BLaER1 treated with 17β-estradiol and CSF1 and Interleukin-3, amounts not matched to agents 10 nM and 100 nM (cell line): ENCODE measurements at regions not wholly inside any gene's neighbourhood (a gene's known extent, or its start where the extent isn't known, plus 50 kb on each side); places are given as distances from the start of the nearest gene placed in this dataset.
"Not testable (repeated sequence)": the region's sequence is repeated elsewhere in the genome, so short reads cannot be mapped to it uniquely, and the experiment has no call there.

Experiments
- H3K27ac ChIP-seq, 11 experiments: shearing (Covaris generic); formaldehyde crosslinking; 2 replicates each; pipeline ENCODE4 v1.8.1; 2022
- H3K27me3 ChIP-seq, 11 experiments: shearing (Covaris generic); formaldehyde crosslinking; 2 replicates each; pipeline ENCODE4 v1.8.1; 2022
- H3K36me3 ChIP-seq, 11 experiments: shearing (Covaris generic); formaldehyde crosslinking; 2 replicates each; pipeline ENCODE4 v1.8.1; 2022
- H3K4me1 ChIP-seq, 10 experiments: shearing (Covaris generic); formaldehyde crosslinking; 2 replicates each; pipeline ENCODE4 v1.8.1; 2022
- H3K4me2 ChIP-seq, 11 experiments: shearing (Covaris generic); formaldehyde crosslinking; 2 replicates each; pipeline ENCODE4 v1.8.1; 2022
- H3K4me3 ChIP-seq, 10 experiments: shearing (Covaris generic); formaldehyde crosslinking; 2 replicates each; pipeline ENCODE4 v1.8.1; 2022
- H3K9ac ChIP-seq, 11 experiments: shearing (Covaris generic); formaldehyde crosslinking; 2 replicates each; pipeline ENCODE4 v1.8.1; 2022
- H3K9me3 ChIP-seq, 11 experiments: shearing (Covaris generic); formaldehyde crosslinking; replicated peaks in 1 of 11; 2 replicates each; pipeline ENCODE4 v1.8.1; 2022
- H4K20me1 ChIP-seq, 11 experiments: shearing (Covaris generic); formaldehyde crosslinking; 2 replicates each; pipeline ENCODE4 v1.8.1; 2022
- Cebpa-rat ChIP-seq, 11 experiments: shearing (Covaris generic); IDR thresholded peaks; 2 replicates each; pipeline ENCODE4 v1.8.1; 2022

DNA sequence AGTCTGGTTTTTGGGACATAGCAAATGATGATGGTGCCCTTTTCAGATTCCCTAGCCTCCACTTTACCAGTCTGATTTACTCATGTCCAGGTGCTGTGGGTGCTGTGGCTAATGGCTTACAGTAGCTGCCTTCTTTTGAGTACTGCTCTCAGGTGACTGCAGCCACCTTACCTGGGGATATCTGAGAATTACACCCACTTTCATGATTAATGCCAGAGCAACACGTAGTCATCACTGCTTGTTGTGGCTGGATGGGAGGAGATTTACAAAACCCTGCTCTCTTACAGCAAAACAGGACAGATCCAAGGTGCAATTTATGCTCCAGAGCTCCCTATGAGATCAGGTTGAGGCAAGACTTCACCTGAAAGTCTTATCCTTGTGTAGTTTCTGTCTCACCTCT lies 150.6 kb downstream of the PDCD6IP start:
- no peak for TF ChIP-seq Cebpa-rat (IDR thresholded peaks at IDR 0.05)
- no peak overlapping the region for H3K4me3 ChIP-seq
- H3K4me1 ChIP-seq = no peaks in the 10 kb centered on the region
- H3K36me3 ChIP-seq = no peaks in the 10 kb centered on the region
- H3K9ac ChIP-seq = no peak overlapping the region
- H3K27me3 ChIP-seq = no peaks in the 10 kb centered on the region
- no peaks in the 10 kb centered on the region for H4K20me1 ChIP-seq
- H3K4me2 ChIP-seq = no peak overlapping the region
- H3K9me3 ChIP-seq = no peaks in the 10 kb centered on the region
- no peak overlapping the region for H3K27ac ChIP-seq

DNA sequence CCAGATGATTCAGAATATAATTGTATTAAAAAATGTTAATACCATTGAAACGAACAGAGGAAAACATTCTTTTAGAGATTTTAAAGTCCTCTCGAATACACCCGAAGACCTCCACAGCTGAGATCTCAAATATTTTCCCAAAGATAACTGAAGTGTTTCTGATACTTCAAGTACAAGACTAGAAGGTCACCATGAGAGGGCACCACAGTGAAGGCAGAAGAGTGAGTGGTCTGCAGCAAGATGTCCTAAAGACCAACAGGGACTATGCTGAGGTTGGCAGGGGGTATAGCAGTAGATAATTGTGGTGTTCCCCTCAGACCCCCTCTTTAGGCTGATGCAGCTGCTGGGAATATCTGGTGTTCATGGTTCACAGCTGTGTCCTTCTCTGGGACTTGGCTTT lies 156.5 kb downstream of the PDCD6IP start:
- Histone ChIP-seq H3K27ac (no peak overlapping the region), H3K27me3 (no peaks in the 10 kb centered on the region), H3K4me2 (no peak overlapping the region), H3K9ac (no peak overlapping the region), H4K20me1 (no peaks in the 10 kb centered on the region), H3K4me1 (no peaks in the 10 kb centered on the region), H3K9me3 (no peaks in the 10 kb centered on the region), H3K36me3 (no peaks in the 10 kb centered on the region), H3K4me3 (no peak overlapping the region)
- TF ChIP-seq Cebpa-rat (IDR thresholded peaks at IDR 0.05) = no peak

DNA sequence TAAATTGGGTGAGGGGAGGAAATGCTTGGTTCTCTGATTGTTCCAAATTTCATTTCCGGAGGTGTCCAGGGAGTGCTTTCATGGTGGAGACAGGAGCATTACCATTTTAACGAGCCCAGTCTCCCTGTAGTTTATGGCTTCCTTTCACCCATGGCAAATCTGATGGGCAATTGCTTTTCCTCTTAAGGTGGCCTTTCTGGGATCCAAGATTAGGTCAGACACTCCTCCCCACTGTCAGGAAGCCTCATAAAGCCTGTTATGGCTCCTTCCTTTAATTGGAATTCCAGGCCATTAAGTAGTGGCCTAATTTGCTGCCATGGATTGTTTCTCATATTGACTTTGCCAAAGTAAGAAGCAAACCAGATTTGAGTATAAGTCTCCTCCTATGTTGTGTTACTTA lies 157.8 kb downstream of the PDCD6IP start:
- no peak overlapping the region for H3K27ac ChIP-seq
- no peaks in the 10 kb centered on the region for H3K4me1 ChIP-seq
- no peaks in the 10 kb centered on the region for H4K20me1 ChIP-seq
- TF ChIP-seq Cebpa-rat (IDR thresholded peaks at IDR 0.05) = no peak
- no peaks in the 10 kb centered on the region for H3K36me3 ChIP-seq
- H3K4me3 ChIP-seq = no peak overlapping the region
- H3K9me3 ChIP-seq = no peaks in the 10 kb centered on the region
- no peaks in the 10 kb centered on the region for H3K27me3 ChIP-seq
- H3K4me2 ChIP-seq = no peak overlapping the region
- no peak overlapping the region for H3K9ac ChIP-seq

DNA sequence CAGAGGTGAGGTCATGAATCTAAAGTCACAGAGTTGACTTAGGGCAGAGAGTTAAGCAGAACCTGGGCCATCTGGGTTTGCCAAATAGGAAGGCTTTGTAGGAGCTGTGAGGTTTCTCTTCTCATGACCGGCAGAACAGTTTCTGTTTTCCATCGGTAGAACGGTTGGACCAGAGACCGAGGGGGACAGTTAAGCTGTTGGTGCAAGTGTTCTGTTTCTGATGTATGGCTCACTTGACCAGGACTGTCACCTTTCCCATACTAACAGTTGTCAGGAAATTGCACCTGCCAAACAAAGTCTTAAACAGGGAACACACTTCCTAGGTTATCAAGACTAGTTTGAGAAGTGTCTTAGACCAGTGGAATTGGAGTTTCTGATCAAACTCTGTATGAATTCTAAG lies 158.3 kb downstream of the PDCD6IP start:
- Histone ChIP-seq H3K27me3 (no peaks in the 10 kb centered on the region), H3K9ac (no peak overlapping the region), H3K4me2 (no peak overlapping the region), H3K36me3 (no peaks in the 10 kb centered on the region), H3K27ac (no peak overlapping the region), H4K20me1 (no peaks in the 10 kb centered on the region), H3K4me1 (no peaks in the 10 kb centered on the region), H3K4me3 (no peak overlapping the region), H3K9me3 (peaks cover 0 to 3% (median 0%) of the 10 kb centered on the region in 11 experiments; a peak in 1 of 22 replicates)
- no peak for TF ChIP-seq Cebpa-rat (IDR thresholded peaks at IDR 0.05)

DNA sequence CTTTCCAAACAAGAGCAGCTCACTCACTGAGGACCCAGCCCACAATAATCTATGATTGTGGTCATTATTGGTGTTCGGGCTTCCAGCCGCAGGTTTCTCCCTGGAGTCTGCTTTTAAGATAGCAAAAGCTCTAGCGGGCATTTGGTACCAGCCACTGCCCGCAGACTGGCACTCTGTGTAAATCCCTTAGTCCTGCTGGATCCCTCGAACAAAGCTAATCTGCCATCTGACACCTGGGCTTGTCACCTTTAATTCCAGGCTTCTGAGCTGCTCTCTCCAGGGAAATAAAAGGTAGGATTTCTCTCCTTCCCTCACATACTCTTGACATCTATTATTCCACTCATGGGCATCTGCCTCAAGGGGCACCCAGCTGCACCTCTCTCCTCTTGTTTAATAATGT lies 158.7 kb downstream of the PDCD6IP start:
- Histone ChIP-seq H3K4me2 (no peak overlapping the region), H3K27me3 (no peaks in the 10 kb centered on the region), H3K4me1 (no peaks in the 10 kb centered on the region), H3K36me3 (no peaks in the 10 kb centered on the region), H3K9ac (no peak overlapping the region), H4K20me1 (no peaks in the 10 kb centered on the region), H3K9me3 (peaks cover 0 to 4% (median 0%) of the 10 kb centered on the region in 11 experiments; a peak in 2 of 22 replicates), H3K27ac (no peak overlapping the region), H3K4me3 (no peak overlapping the region)
- no peak for TF ChIP-seq Cebpa-rat (IDR thresholded peaks at IDR 0.05)

DNA sequence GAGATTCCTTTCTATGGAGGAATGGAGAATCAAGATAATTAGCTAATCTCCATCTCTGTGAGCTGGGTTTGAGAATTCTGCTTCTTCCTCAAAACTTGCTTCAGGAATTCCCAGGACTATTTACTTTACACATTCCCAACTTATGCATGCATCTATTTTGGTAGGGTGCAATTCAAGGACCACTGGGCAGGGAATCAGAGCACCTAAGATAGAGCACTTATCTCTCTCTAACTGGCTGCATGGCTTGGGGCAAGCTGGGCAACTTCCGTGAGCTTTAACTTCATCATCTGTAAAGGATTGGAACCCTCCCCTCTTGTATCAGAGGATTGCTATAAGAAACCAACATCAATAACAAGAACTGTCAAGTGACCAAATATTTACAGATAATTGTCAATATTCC lies 160.2 kb downstream of the PDCD6IP start:
- no peaks in the 10 kb centered on the region for H3K4me1 ChIP-seq
- H3K9me3 ChIP-seq = peaks cover 0 to 8% (median 0%) of the 10 kb centered on the region in 11 experiments; a peak in 2 of 22 replicates
- H4K20me1 ChIP-seq = no peaks in the 10 kb centered on the region
- H3K36me3 ChIP-seq = no peaks in the 10 kb centered on the region
- H3K9ac ChIP-seq = no peak overlapping the region
- no peak overlapping the region for H3K4me2 ChIP-seq
- no peak overlapping the region for H3K4me3 ChIP-seq
- TF ChIP-seq Cebpa-rat (IDR thresholded peaks at IDR 0.05) = no peak
- no peaks in the 10 kb centered on the region for H3K27me3 ChIP-seq
- H3K27ac ChIP-seq = no peak overlapping the region

DNA sequence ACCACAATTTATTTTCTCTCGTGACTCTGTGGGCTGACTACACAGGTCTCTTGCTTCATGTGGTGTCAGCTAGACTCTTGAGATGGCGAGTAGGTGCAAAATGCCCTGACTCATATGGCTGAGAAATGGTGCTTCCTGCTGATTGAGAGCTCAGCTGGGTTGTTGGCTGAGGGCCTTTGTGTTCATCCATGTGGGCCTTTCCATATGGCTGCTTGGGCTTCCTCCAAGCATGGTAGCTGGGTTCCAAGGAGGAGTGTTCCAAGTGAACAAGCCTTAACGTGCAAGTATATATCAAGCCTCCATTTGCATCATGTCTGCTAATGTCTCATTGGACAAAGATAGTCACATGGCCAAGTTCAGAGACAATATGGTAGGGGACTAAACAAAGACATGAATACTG lies 164.0 kb downstream of the PDCD6IP start:
- H3K9me3 ChIP-seq = peaks cover 0 to 8% (median 0%) of the 10 kb centered on the region in 11 experiments; a peak in 3 of 22 replicates

DNA sequence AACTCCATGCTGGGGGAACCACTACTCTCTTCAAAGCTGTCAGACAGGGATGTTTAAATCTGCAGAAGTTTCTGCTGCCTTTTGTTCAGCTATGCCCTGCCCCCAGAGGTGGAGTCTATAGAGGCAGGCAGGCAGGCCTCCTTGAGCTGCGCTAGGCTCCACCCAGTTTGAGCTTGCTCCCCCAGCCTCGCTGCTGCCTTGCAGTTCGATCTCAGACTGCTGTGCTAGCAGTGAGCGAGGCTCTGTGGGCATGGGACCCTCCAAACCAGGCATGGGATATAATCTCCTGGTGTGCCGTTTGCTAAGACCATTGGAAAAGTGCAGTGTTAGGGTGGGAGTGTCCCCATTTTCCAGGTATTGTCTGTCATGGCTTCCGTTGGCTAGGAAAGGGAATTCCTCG lies 171.8 kb downstream of the PDCD6IP start:
- H3K4me2 ChIP-seq, H3K4me3 ChIP-seq, H3K9ac ChIP-seq, H3K27me3 ChIP-seq, H3K36me3 ChIP-seq, H4K20me1 ChIP-seq, H3K27ac ChIP-seq, H3K4me1 ChIP-seq: not testable (repeated sequence)
- peaks cover 7 to 19% (median 14%) of the 10 kb centered on the region in 11 experiments; a peak in 17 of 22 replicates for H3K9me3 ChIP-seq

More for the DNA sequence above, 164.0 kb downstream of the PDCD6IP start:
- TF ChIP-seq Cebpa-rat (IDR thresholded peaks at IDR 0.05) = no peak
- Histone ChIP-seq H3K36me3 (no peaks in the 10 kb centered on the region), H3K4me2 (no peak overlapping the region), H3K4me3 (no peak overlapping the region), H3K27ac (no peak overlapping the region), H4K20me1 (no peaks in the 10 kb centered on the region), H3K9ac (no peak overlapping the region), H3K4me1 (no peaks in the 10 kb centered on the region), H3K27me3 (no peaks in the 10 kb centered on the region)

DNA sequence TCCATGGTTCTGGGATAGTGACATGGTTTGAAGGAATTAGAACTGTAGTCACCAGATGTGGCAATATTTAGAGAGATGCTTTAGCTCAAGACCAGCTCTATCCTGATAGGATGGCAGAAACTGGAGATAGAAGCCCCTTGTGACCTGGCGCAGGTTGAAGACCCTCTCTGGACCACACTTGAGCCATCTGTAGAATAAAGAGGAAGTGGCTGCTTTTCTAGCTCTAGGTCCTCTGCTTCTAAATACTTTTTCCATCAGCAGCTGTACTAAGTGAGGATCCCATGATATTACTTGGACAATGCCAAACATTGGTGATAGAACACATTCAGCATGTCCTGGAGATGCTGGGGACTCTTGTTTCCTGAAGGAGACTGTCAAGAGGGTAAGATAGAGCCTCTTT lies 172.6 kb downstream of the PDCD6IP start:
- Histone ChIP-seq H3K9me3 (peaks cover 7 to 19% (median 14%) of the 10 kb centered on the region in 11 experiments; a peak in 17 of 22 replicates), H3K9ac (no peak overlapping the region), H3K27ac (no peak overlapping the region), H3K36me3 (no peaks in the 10 kb centered on the region), H3K4me2 (no peak overlapping the region), H3K4me1 (no peaks in the 10 kb centered on the region), H3K27me3 (no peaks in the 10 kb centered on the region), H3K4me3 (no peak overlapping the region), H4K20me1 (no peaks in the 10 kb centered on the region)
- no peak for TF ChIP-seq Cebpa-rat (IDR thresholded peaks at IDR 0.05)

DNA sequence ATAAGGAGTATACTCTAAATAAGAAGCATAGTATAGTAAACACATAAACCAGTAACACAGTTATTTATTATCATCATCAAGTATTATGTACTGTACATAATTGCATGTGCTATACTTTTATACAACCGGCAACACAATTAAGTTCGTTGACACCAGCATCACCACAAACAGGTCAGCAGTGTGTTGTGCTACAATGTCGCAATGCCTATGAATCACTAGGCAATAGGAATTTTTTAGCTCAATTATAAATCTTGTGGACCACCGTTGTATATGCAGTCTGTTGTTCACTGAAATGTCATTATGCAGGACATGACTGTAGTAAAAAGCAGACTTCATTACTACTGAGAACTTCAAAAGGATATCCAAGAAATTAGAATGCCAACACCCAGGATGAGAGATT lies 177.0 kb downstream of the PDCD6IP start:
- no peaks in the 10 kb centered on the region for H4K20me1 ChIP-seq
- H3K4me1 ChIP-seq = no peaks in the 10 kb centered on the region
- no peak overlapping the region for H3K4me2 ChIP-seq
- no peaks in the 10 kb centered on the region for H3K36me3 ChIP-seq
- H3K27me3 ChIP-seq = no peaks in the 10 kb centered on the region
- peaks cover 0 to 12% (median 6%) of the 10 kb centered on the region in 11 experiments; a peak in 16 of 22 replicates for H3K9me3 ChIP-seq
- no peak for TF ChIP-seq Cebpa-rat (IDR thresholded peaks at IDR 0.05)
- no peak overlapping the region for H3K4me3 ChIP-seq
- H3K27ac ChIP-seq = no peak overlapping the region
- no peak overlapping the region for H3K9ac ChIP-seq
